Body of pancreas (tissue), 4 donors: ENCODE measurements at regions not wholly inside any gene's neighbourhood (a gene's known extent, or its start where the extent isn't known, plus 50 kb on each side); places are given as distances from the start of the nearest gene placed in this dataset.
"Not testable (repeated sequence)": the region's sequence is repeated elsewhere in the genome, so short reads cannot be mapped to it uniquely, and the experiment has no call there.

ENCODE experiments used
- ATAC-seq: fragments of 150-250 bp; one replicate; pipeline ENCODE4 v1.9.1; 2016
- DNase-seq, 4 donors: peaks; one replicate each; pipeline ENCODE4 v3.0.0-alpha.2; 2019
- H3K27ac ChIP-seq, 4 donors: fragments of 200-600 bp; sonication (generic); 1 replicate in 3 of 4; 2 replicates in 1 of 4; pipeline versions ENCODE4 v1.5.1 to v1.6.1; 2016 to 2019; ENCODE audit warnings: mild to moderate bottlenecking in 1 of 4, mixed read lengths in 1 of 4, moderate library complexity in 1 of 4
- H3K27me3 ChIP-seq, 2 donors: fragments of 200-600 bp; sonication (generic); one replicate each; pipeline ENCODE4 v1.6.0; 2016; ENCODE audit warnings: mild to moderate bottlenecking in 1 of 2
- H3K36me3 ChIP-seq, 2 donors: fragments of 200-600 bp; sonication (generic); replicated peaks in 1 of 2; 2 replicates each; pipeline ENCODE4 v1.5.1; 2016; ENCODE audit warnings: low read depth in 2 of 2; ENCODE audit not compliant: insufficient read depth in 1 of 2
- H3K4me1 ChIP-seq: fragments of 200-600 bp; sonication (generic); one replicate; pipeline ENCODE4 v1.6.0; 2016
- H3K4me3 ChIP-seq, 2 donors: fragments of 200-600 bp; sonication (generic); 1 replicate in 1 of 2; 2 replicates in 1 of 2; pipeline ENCODE4 v1.5.1; 2016 to 2019
- H3K9me3 ChIP-seq, 3 donors: fragments of 200-600 bp; sonication (generic); 1 replicate in 2 of 3; 2 replicates in 1 of 3; pipeline ENCODE4 v1.5.1; 2016
- CTCF ChIP-seq, 7 experiments: fragments of 450-650 bp in 4 of 7; fragments of 200-600 bp in 3 of 7; sonication (generic) in 3 of 7; IDR thresholded peaks; one replicate each; pipeline ENCODE4 v1.5.1; 2016 to 2019; ENCODE audit warnings: antibody characterized with exemption in 7 of 7
- POLR2A ChIP-seq, 3 donors: fragments of 450-650 bp; IDR thresholded peaks; one replicate each; pipeline ENCODE4 v1.6.1; 2016; ENCODE audit warnings: antibody characterized with exemption in 3 of 3, mild to moderate bottlenecking in 2 of 3
- whole genome bisulfite sequencing, 2 donors: methylation state at CpG; one replicate each; pipeline ENCODE4 v1.1.5; 2017; 5-methylcytosine and 5-hydroxymethylcytosine counted together
- intact Hi-C: fragments of 100-400 bp; cut with DNase I; formaldehyde crosslinking; loops from one replicate; pipeline ENCODE4 v1.15.1; 2023

- DNase-seq = no peak
- Histone ChIP-seq H3K27ac (no peak overlapping the region), H3K4me1 (no peaks in the 10 kb centered on the region), H3K27me3 (no peaks in the 10 kb centered on the region), H3K36me3 (no peaks in the 10 kb centered on the region), H3K9me3 (no peaks in the 10 kb centered on the region), H3K4me3 (no peak overlapping the region)
- intact Hi-C loops = no loop called here
- TF ChIP-seq CTCF (IDR thresholded peaks at IDR 0.05) (no peak), POLR2A (IDR thresholded peaks at IDR 0.05) (no peak)
- no peak for ATAC-seq
Observed at GRCh38 chr3:90076136-90076535, 968.7 kb downstream of the EPHA3 start.

- no peaks in the 10 kb centered on the region for H3K4me1 ChIP-seq
- DNase-seq (no peak), ATAC-seq (no peak)
- no peaks in the 10 kb centered on the region for H3K36me3 ChIP-seq
- H3K27me3 ChIP-seq = no peaks in the 10 kb centered on the region
- intact Hi-C loops = no loop called here
- TF ChIP-seq CTCF (IDR thresholded peaks at IDR 0.05) (no peak), POLR2A (IDR thresholded peaks at IDR 0.05) (no peak)
- no peak overlapping the region for H3K4me3 ChIP-seq
- no peak overlapping the region for H3K27ac ChIP-seq
- 29 to 41% methylated on average over 1 of the region's 1 CpG for WGBS, 2 donors
- H3K9me3 ChIP-seq = no peaks in the 10 kb centered on the region
Observed at GRCh38 chr3:90080988-90081387, 973.6 kb downstream of the EPHA3 start.

- H3K27me3 ChIP-seq, intact Hi-C loops, H3K4me1 ChIP-seq, H3K4me3 ChIP-seq, ATAC-seq, H3K9me3 ChIP-seq, H3K27ac ChIP-seq, H3K36me3 ChIP-seq, DNase-seq: not testable (repeated sequence)
- 59 to 70% methylated on average over 8 of the region's 8 CpGs for WGBS, 2 donors
Observed at GRCh38 chr3:90086297-90086696, 978.9 kb downstream of the EPHA3 start.

- H3K27ac ChIP-seq = no peak overlapping the region
- intact Hi-C loops = no loop called here
- no peak for DNase-seq
- H3K36me3 ChIP-seq = no peaks in the 10 kb centered on the region
- no peaks in the 10 kb centered on the region for H3K4me1 ChIP-seq
- H3K27me3 ChIP-seq = no peaks in the 10 kb centered on the region
- no peak overlapping the region for H3K4me3 ChIP-seq
- no peak for TF ChIP-seq CTCF (IDR thresholded peaks at IDR 0.05)
- TF ChIP-seq POLR2A (IDR thresholded peaks at IDR 0.05) = no peak
- WGBS, 2 donors = 84 to 94% methylated on average over 2 of the region's 2 CpGs
- no peaks in the 10 kb centered on the region for H3K9me3 ChIP-seq
- ATAC-seq = no peak
Observed at GRCh38 chr3:90087703-90088102, 980.3 kb downstream of the EPHA3 start.

GRCh38 chr3:90091549-90091948 lies 984.1 kb downstream of the EPHA3 start:
- TF ChIP-seq POLR2A (IDR thresholded peaks at IDR 0.05) (no peak), CTCF (IDR thresholded peaks at IDR 0.05) (peak in 5 of 7 experiments; percentile 14 to 31 (median 19))
- DNase-seq (peak in 2 of 4 donors; percentile 6 to 7), ATAC-seq (peak; percentile 42)
- no peaks in the 10 kb centered on the region for H3K36me3 ChIP-seq
- intact Hi-C loops = no loop called here
- no peaks in the 10 kb centered on the region for H3K27me3 ChIP-seq
- no peak overlapping the region for H3K4me3 ChIP-seq
- WGBS, 2 donors = 9 to 15% methylated on average over 2 of the region's 2 CpGs
- no peaks in the 10 kb centered on the region for H3K4me1 ChIP-seq
- H3K27ac ChIP-seq = no peak overlapping the region
- H3K9me3 ChIP-seq = no peaks in the 10 kb centered on the region
